ENCODE measurements at regions not wholly inside any gene's neighbourhood (a gene's known extent, or its start where the extent isn't known, plus 50 kb on each side); places are given as distances from the start of the nearest gene placed in this dataset.

GRCh38 chr4:52373650-52374049 is 285.5 kb downstream of the USP46 start:
- CTCF ChIA-PET (ENCODE audit: low intra/inter-chr PET ratio) = no interaction called here
- intact Hi-C loops (cut with micrococcal nuclease) = loop anchor here (10.0 kb wide), 1 partner anchor 171 kb away; no protein-coding TSS in a partner anchor

GRCh38 chr4:52374877-52375276 is 284.2 kb downstream of the USP46 start:
- no peaks in the 10 kb centered on the region; a peak in 2 of 5 replicates for H3K27me3 ChIP-seq (ENCODE audit: control insufficient read depth in 2 of 2, insufficient read depth in 2 of 2, low read length in 2 of 2)
- BruUV-seq (replicated peaks) = no TSS peak
- no peak overlapping the region for H3K9ac ChIP-seq (ENCODE audit: insufficient read depth in 1 of 2, low read depth in 2 of 2, low read length in 2 of 2)
- no peak overlapping the region for H2AFZ ChIP-seq (ENCODE audit: low read depth, low read length)
- no peak overlapping the region for H3K4me3 ChIP-seq
- WGBS (ENCODE audit: insufficient coverage, low coverage, missing lambda C conversion rate) = 3% methylated on average over 4 of the region's 4 CpGs
- ChIA-PET POLR2A (no interaction called here), CTCF (ENCODE audit: low intra/inter-chr PET ratio) (interaction anchor here (0.7 to 2.0 kb wide), 2 partner anchors 290 to 608 kb away, joined by 3 to 10 read pairs; no protein-coding TSS in a partner anchor)
- no peaks in the 10 kb centered on the region for H3K79me2 ChIP-seq (ENCODE audit: control insufficient read depth, insufficient read depth, low read length)
- H3K4me2 ChIP-seq (ENCODE audit: insufficient read depth, low read length) = no peak overlapping the region
- FAIRE-seq (no peak), ATAC-seq (no peak), DNase-seq (ENCODE audit: extremely low read depth in 1 of 4, low spot score in 3 of 4) (no peak)
- in situ Hi-C loops (cut with MboI) = loop anchor here (10.0 to 25.0 kb wide), 2 partner anchors 610 to 1862 kb away; partner anchors contain the start of gene PDGFRA
- no peak for TF ChIP-seq SAP30 (IDR thresholded peaks at IDR 0.05; ENCODE audit: borderline replicate concordance, insufficient read depth, low read depth, low read length, poor library complexity, severe bottlenecking)
- intact Hi-C loops (cut with micrococcal nuclease) = loop anchor here (5.0 to 10.0 kb wide), 3 partner anchors 170 to 1857 kb away; no protein-coding TSS in a partner anchor
- H3K4me1 ChIP-seq (replicated peaks in 1 of 2; ENCODE audit: control insufficient read depth in 2 of 2, insufficient read depth in 2 of 2, low read length in 2 of 2) = no peaks in the 10 kb centered on the region
- H3K9me1 ChIP-seq (ENCODE audit: control insufficient read depth, insufficient read depth, low read length) = no peaks in the 10 kb centered on the region
- H3K36me3 ChIP-seq (ENCODE audit: control insufficient read depth, insufficient read depth, low read length) = no peaks in the 10 kb centered on the region
- no peaks in the 10 kb centered on the region for H3K9me3 ChIP-seq (replicated peaks; ENCODE audit: control insufficient read depth, insufficient read depth, low read depth, low read length)
- no peak overlapping the region for H3K27ac ChIP-seq (ENCODE audit: extremely low read depth, low read depth, low read length)
- H4K20me1 ChIP-seq (replicated peaks; ENCODE audit: control insufficient read depth, insufficient read depth, low read length) = no peaks in the 10 kb centered on the region; the same call in 1 of the 2 replicates

More at GRCh38 chr4:52373650-52374049, 285.5 kb downstream of the USP46 start:
- no peak for TF ChIP-seq E2F5 (CRISPR knock-in tag; IDR thresholded peaks at IDR 0.05)
- peak; percentile 80 for TF ChIP-seq RFX1 (IDR thresholded peaks at IDR 0.05)
- Histone ChIP-seq H3K9me1 (ENCODE audit: control insufficient read depth, insufficient read depth, low read length) (no peaks in the 10 kb centered on the region), H4K20me1 (replicated peaks; ENCODE audit: control insufficient read depth, insufficient read depth, low read length) (no peaks in the 10 kb centered on the region; the same call in 1 of the 2 replicates), H3K27me3 (ENCODE audit: control insufficient read depth in 2 of 2, insufficient read depth in 2 of 2, low read length in 2 of 2) (no peaks in the 10 kb centered on the region; a peak in 2 of 5 replicates), H2AFZ (ENCODE audit: low read depth, low read length) (no peak overlapping the region), H3K79me2 (ENCODE audit: control insufficient read depth, insufficient read depth, low read length) (no peaks in the 10 kb centered on the region), H3K4me2 (ENCODE audit: insufficient read depth, low read length) (no peak overlapping the region), H3K27ac (ENCODE audit: extremely low read depth, low read depth, low read length) (no peak overlapping the region), H3K4me1 (replicated peaks in 1 of 2; ENCODE audit: control insufficient read depth in 2 of 2, insufficient read depth in 2 of 2, low read length in 2 of 2) (no peaks in the 10 kb centered on the region), H3K36me3 (ENCODE audit: control insufficient read depth, insufficient read depth, low read length) (no peaks in the 10 kb centered on the region), H3K9me3 (replicated peaks; ENCODE audit: control insufficient read depth, insufficient read depth, low read depth, low read length) (no peaks in the 10 kb centered on the region), H3K4me3 (no peak overlapping the region), H3K9ac (ENCODE audit: insufficient read depth in 1 of 2, low read depth in 2 of 2, low read length in 2 of 2) (no peak overlapping the region)
- 0% methylated on average over 3 of the region's 3 CpGs for WGBS (ENCODE audit: insufficient coverage, low coverage, missing lambda C conversion rate)
- no peak for ATAC-seq
- no peak for DNase-seq (ENCODE audit: extremely low read depth in 1 of 4, low spot score in 3 of 4)
- POLR2A ChIA-PET = no interaction called here
- BruUV-seq (replicated peaks) = no TSS peak
- no peak for FAIRE-seq
- in situ Hi-C loops (cut with MboI) = loop anchor here (10.0 kb wide), 1 partner anchor 611 kb away; no protein-coding TSS in a partner anchor
